GM12878 (cell line): ENCODE measurements at regions not wholly inside any gene's neighbourhood (a gene's known extent, or its start where the extent isn't known, plus 50 kb on each side); places are given as distances from the start of the nearest gene placed in this dataset.

Source experiments
- ATAC-seq: fragments of 200-7000 bp; cut with Tn5 transposase; 3 replicates; pipeline ENCODE4 v1.9.1; 2020; ENCODE audit warnings: mild to moderate bottlenecking, moderate library complexity
- BruUV-seq: library from RNA; stranded (reverse); fragments of 400-500 nt; replicated peaks from 2 replicates; lab custom pipeline; 2021; lab: Mats Ljungman, UMichigan
- CTCF ChIA-PET: fragments of 300-600 bp; sonication (Branson Sonifier 250); formaldehyde crosslinking; extraction: SDS; loops from one replicate; lab custom pipeline; 2021; ENCODE audit warnings: inconsistent platforms; lab: Yijun Ruan, JAX
- POLR2A ChIA-PET: fragments of 350-600 bp; formaldehyde crosslinking; extraction: SDS; loops from one replicate; lab custom pipeline; 2021; ENCODE audit warnings: inconsistent platforms; lab: Charles Lee
- RAD21 ChIA-PET: fragments of 300-600 bp; sonication (Branson Sonifier 250); formaldehyde crosslinking; loops from one replicate; lab custom pipeline; 2023; ENCODE audit warnings: antibody characterized with exemption; ENCODE audit not compliant: unreplicated experiment; lab: Charles Lee
- SMC1A ChIA-PET: fragments of 300-600 bp; sonication (Branson Sonifier 250); formaldehyde crosslinking; loops from one replicate; lab custom pipeline; 2023; ENCODE audit not compliant: unreplicated experiment, uncharacterized antibody; lab: Charles Lee
- DNase-seq: peaks from one replicate; pipeline ENCODE4 v3.0.0-alpha.2; 2011; ENCODE audit warnings: low read depth, low spot score
- FAIRE-seq: peaks from 3 replicates; lab custom pipeline; 2011; peaks lifted over from hg19 to GRCh38; lab: Jason Lieb, UNC
- H2AFZ ChIP-seq: 2 replicates; pipeline ENCODE4 v1.6.0; 2011; ENCODE audit warnings: low read depth, low read length, control low read depth; ENCODE audit not compliant: control insufficient read depth
- H3K27ac ChIP-seq: 2 replicates; pipeline ENCODE4 v1.5.1; 2011; ENCODE audit warnings: control low read depth; ENCODE audit not compliant: control insufficient read depth, insufficient read depth
- H3K27me3 ChIP-seq, 2 experiments: replicated peaks in 1 of 2; 2 replicates each; pipeline versions ENCODE4 v1.6.0 to v1.6.1; 2011; ENCODE audit warnings: low read length in 1 of 2; ENCODE audit not compliant: control insufficient read depth in 2 of 2, insufficient read depth in 2 of 2
- H3K36me3 ChIP-seq, 2 experiments: 2 replicates each; pipeline ENCODE4 v1.5.1; 2011; ENCODE audit warnings: low read length in 1 of 2; ENCODE audit not compliant: control insufficient read depth in 2 of 2, insufficient read depth in 2 of 2
- H3K4me1 ChIP-seq: 2 replicates; pipeline ENCODE4 v1.6.1; 2011; ENCODE audit warnings: mild to moderate bottlenecking, low read length, moderate library complexity, mixed read lengths; ENCODE audit not compliant: control insufficient read depth, insufficient read depth
- H3K4me2 ChIP-seq: 2 replicates; pipeline ENCODE4 v1.6.0; 2011; ENCODE audit warnings: control low read depth; ENCODE audit not compliant: control insufficient read depth, insufficient read depth
- H3K4me3 ChIP-seq: fragments of 200-600 bp; sonication (generic); 2 replicates; pipeline ENCODE4 v1.5.1; 2016
- H3K79me2 ChIP-seq: 2 replicates; pipeline ENCODE4 v1.6.0; 2011; ENCODE audit warnings: low read length; ENCODE audit not compliant: control insufficient read depth, insufficient read depth
- H3K9ac ChIP-seq: 2 replicates; pipeline ENCODE4 v1.8.0; 2011; ENCODE audit warnings: low read length, control low read depth, mixed read lengths; ENCODE audit not compliant: control insufficient read depth, insufficient read depth
- H3K9me3 ChIP-seq: replicated peaks from 3 replicates; pipeline ENCODE4 v1.5.1; 2011; ENCODE audit warnings: mild to moderate bottlenecking, low read length; ENCODE audit not compliant: control insufficient read depth, insufficient read depth
- H4K20me1 ChIP-seq: 2 replicates; pipeline ENCODE4 v1.6.0; 2011; ENCODE audit not compliant: control insufficient read depth, insufficient read depth
- FOS ChIP-seq: IDR thresholded peaks from 3 replicates; pipeline ENCODE4 v1.6.1; 2011; ENCODE audit warnings: borderline replicate concordance; ENCODE audit not compliant: insufficient read length; ENCODE audit errors: extremely low read depth
- JUNB ChIP-seq: IDR thresholded peaks from 2 replicates; pipeline ENCODE4 v1.6.1; 2016; ENCODE audit warnings: antibody characterized with exemption, mild to moderate bottlenecking
- MYC ChIP-seq: IDR thresholded peaks from 2 replicates; pipeline ENCODE4 v1.6.1; 2011; ENCODE audit warnings: mild to moderate bottlenecking, low read length, moderate library complexity, inconsistent platforms; ENCODE audit not compliant: insufficient read depth, insufficient replicate concordance, insufficient read length, severe bottlenecking
- WGBS: methylation state at CpG from one replicate; pipeline ENCODE4 v1.1.6; 2016; ENCODE audit warnings: low lambda C conversion rate; ENCODE audit not compliant: insufficient replicate concordance, insufficient coverage; ENCODE audit errors: missing lambda C conversion rate; 5-methylcytosine and 5-hydroxymethylcytosine counted together
- in situ Hi-C: fragments of 300-500 bp; cut with MboI; formaldehyde crosslinking; loops from 9 replicates; pipeline ENCODE4 v1.14.3; 2018; ENCODE audit warnings: mixed read lengths
- intact Hi-C: fragments of 100-400 bp; cut with micrococcal nuclease; formaldehyde crosslinking; loops from one replicate; pipeline ENCODE4 v1.14.2; 2022; ENCODE audit not compliant: unreplicated experiment
- TF ChIP-seq, protein P1 (sequence below): IDR thresholded peaks from 2 replicates; pipeline ENCODE4 v1.6.1; 2011; ENCODE audit warnings: borderline replicate concordance, low read depth, mild to moderate bottlenecking, moderate library complexity, low read length; ENCODE audit not compliant: insufficient read depth, poor library complexity, severe bottlenecking

- H3K4me1 ChIP-seq = no peaks in the 10 kb centered on the region
- H3K27me3 ChIP-seq = no peaks in the 10 kb centered on the region
- intact Hi-C loops = no loop called here
- RAD21 ChIA-PET = no interaction called here
- no TSS peak for BruUV-seq
- no peaks in the 10 kb centered on the region for H4K20me1 ChIP-seq
- ATAC-seq (no peak), FAIRE-seq (no peak), DNase-seq (no peak)
- TF ChIP-seq, protein P1, sequence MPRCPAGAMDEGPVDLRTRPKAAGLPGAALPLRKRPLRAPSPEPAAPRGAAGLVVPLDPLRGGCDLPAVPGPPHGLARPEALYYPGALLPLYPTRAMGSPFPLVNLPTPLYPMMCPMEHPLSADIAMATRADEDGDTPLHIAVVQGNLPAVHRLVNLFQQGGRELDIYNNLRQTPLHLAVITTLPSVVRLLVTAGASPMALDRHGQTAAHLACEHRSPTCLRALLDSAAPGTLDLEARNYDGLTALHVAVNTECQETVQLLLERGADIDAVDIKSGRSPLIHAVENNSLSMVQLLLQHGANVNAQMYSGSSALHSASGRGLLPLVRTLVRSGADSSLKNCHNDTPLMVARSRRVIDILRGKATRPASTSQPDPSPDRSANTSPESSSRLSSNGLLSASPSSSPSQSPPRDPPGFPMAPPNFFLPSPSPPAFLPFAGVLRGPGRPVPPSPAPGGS = no peak
- no peak for TF ChIP-seq JUNB
- H3K4me3 ChIP-seq = no peak overlapping the region
- in situ Hi-C loops = no loop called here
- WGBS = 55% methylated on average over 29 of the region's 29 CpGs
- H3K9me3 ChIP-seq = no peaks in the 10 kb centered on the region
- CTCF ChIA-PET = no interaction called here
- SMC1A ChIA-PET = no interaction called here
- H2AFZ ChIP-seq = no peak overlapping the region
- H3K9ac ChIP-seq = no peak overlapping the region
- no peaks in the 10 kb centered on the region for H3K79me2 ChIP-seq
- no peaks in the 10 kb centered on the region for H3K36me3 ChIP-seq
- POLR2A ChIA-PET = no interaction called here
- H3K4me2 ChIP-seq = no peak overlapping the region
- no peak overlapping the region for H3K27ac ChIP-seq
Measured at GRCh38 chr13:111511805-111512504, 191.5 kb downstream of the TEX29 start.

DNA sequence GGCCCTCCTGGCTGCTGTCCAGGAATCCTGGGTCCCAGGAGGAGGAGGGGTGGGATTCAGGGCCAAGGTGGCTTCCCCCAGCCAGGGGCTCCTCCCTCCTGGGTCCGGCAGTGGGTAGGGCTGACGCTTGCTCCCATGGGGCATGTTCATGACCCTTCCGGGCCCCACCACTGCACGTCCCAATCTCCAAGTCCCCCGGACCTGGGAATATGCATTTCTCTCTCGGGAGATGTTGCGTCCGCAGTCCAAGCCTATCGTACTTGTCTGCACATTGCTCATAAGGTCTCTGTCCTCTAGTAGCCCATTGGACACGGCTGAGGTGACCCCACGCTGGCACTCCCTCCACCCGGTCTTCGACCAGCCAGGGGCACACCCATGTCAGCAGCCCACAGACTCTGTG, 192.3 kb downstream of the TEX29 start:
- no peak overlapping the region for H3K4me2 ChIP-seq
- RAD21 ChIA-PET = no interaction called here
- no peak for TF ChIP-seq MYC
- no peak for TF ChIP-seq FOS
- TF ChIP-seq, all 136 proteins: peak for 0
- Histone ChIP-seq H3K9me3 (no peaks in the 10 kb centered on the region), H3K79me2 (no peaks in the 10 kb centered on the region), H3K27ac (no peak overlapping the region), H2AFZ (no peak overlapping the region), H4K20me1 (no peaks in the 10 kb centered on the region), H3K9ac (no peak overlapping the region), H3K36me3 (no peaks in the 10 kb centered on the region), H3K4me1 (no peaks in the 10 kb centered on the region), H3K4me3 (no peak overlapping the region), H3K27me3 (no peaks in the 10 kb centered on the region)
- ChIA-PET POLR2A (no interaction called here), CTCF (no interaction called here), SMC1A (no interaction called here)
- FAIRE-seq (no peak), ATAC-seq (no peak), DNase-seq (no peak)
- in situ Hi-C loops (no loop called here), intact Hi-C loops (no loop called here)
- 49% methylated on average over 13 of the region's 13 CpGs for whole genome bisulfite sequencing
- BruUV-seq = no TSS peak
